GM04504 (cell line): ENCODE measurements at regions not wholly inside any gene's neighbourhood (a gene's known extent, or its start where the extent isn't known, plus 50 kb on each side); places are given as distances from the start of the nearest gene placed in this dataset.

ENCODE experiments used
- DNase-seq: peaks from one replicate; pipeline ENCODE4 v3.0.0-alpha.2; 2012; ENCODE audit warnings: low read depth

DNA sequence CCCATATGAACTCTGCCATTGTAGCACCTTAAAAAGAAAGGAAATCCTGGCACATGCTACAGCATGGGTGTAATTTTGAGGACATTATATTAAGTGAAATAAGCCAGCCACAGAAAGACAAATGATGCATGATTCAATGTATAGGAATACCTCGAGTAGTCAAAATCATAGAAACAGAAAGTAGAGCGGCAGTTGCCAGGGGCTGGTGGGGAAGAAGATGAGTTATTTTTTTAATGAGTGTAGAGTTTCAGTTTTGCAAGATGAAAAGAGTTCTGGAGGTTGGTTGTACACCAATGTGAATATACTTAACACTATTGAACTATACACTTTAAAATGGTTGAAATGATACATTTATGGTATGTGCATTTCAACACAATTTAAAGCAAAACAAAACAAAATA lies 133.0 kb downstream of the ZDHHC21 start:
- DNase-seq: no peak

DNA sequence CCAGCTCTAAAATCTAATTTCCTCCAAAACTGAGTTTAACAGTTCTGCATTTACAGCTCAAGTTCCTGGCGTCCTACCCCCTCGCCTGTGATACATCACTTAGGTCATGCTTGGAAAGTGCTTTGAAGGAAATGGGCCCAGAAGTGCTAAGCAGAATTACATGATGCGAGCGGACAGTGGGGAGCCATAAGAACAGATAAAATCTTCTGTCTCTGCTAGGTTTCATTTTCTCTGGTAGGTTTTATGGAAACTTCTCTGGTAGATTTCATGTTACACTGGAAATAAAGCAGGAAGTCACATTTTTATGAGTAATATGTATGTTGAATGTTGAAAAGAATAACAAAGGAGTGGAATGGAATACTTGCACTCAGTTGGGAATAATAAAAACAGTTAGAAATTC lies 138.3 kb downstream of the ZDHHC21 start:
- DNase-seq: no peak

DNA sequence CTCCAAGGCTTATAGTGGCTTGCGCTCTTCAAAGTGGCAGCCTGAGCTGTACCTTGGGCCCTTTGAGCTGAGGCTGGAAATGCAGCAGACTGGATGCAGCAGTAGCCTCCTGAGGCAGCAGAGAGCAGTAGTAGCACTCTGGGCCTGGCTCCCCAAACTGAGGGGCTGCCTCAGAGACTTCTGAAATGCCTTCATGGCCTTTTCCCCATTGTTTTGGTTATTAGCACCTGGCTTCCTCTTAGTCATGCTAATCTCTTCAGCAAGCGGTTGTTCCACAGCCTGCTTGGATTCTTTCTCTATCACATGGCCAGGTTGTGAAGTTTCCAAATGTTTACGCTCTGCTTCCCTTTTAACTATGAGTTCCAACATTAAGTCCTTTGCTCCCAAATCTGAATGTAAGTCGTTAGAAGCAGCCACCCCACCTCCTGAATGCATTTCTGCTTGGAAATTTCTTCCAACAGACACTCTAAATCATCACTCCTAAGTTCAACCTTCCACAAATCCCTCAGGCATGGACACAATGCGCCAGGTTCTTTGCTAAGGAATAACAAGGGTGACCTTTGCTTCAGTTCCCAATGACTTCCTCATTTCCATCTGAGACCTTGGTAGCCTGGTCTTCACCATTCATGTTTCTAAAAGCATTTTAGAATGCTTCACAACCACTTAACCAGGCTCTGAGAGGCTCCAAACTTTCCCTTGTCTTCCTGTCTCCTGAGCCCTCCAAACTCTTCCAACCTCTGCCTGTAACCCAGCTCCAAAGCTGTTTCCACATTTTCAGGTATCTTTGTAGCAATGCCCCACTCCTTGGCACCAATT lies 145.8 kb downstream of the ZDHHC21 start:
- no peak for DNase-seq

DNA sequence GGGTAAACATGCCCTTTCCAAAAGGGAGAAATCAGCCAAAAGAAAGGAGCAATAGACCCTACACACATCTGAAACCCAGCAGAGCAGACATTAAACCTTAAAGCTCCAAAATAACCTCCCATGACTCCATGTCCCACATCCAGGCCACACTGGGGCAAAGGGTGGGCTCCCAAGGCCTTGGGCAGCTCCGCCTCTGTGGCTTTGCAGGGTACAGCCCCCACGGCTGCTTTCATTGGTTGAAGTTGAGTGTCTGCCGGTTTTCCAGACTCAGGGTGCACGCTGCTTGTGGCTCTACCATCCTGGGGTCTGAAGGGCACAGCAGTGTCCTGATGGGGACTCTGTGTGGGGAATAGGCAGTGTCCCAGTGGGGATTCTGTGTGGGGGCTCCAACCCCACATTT lies 146.5 kb downstream of the ZDHHC21 start:
- no peak for DNase-seq

DNA sequence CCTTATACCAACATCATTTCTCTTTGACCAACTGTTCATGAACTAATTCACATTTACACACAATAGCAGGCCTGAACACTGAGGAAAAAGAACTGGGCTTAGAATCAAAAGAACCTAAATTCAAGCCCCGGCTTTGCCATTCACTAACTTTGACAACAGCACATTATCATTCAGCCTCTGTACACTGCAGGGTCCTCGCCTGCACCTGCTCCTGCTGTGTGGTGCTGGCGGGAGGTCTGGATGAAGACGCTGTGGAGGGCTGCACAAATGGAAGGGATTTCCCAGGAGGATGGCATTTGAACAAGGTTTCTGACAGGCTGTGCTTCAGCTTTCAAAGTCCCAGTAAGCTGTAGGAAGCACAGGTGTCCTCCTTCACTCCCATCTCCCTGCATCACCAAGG lies 151.2 kb downstream of the ZDHHC21 start:
- no peak for DNase-seq

DNA sequence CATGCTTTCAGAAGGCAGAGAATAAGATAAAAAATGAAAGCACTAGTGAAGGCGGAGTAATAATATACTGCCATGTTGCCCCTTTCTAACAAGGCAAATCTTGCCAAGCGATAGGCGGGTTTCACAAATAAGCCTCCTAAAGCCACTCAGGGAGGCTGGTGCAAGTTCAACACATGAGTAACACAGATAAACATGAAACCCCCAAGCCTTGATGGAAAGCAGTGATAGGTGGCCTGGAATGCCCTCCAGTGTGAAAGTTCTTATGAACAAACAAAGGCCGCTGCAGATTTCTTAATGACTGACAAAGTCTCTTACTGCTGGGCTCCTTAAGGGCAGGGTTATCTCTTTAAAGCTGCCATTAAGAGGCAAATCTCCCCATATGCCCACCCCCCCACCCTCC lies 154.7 kb downstream of the ZDHHC21 start:
- no peak for DNase-seq

DNA sequence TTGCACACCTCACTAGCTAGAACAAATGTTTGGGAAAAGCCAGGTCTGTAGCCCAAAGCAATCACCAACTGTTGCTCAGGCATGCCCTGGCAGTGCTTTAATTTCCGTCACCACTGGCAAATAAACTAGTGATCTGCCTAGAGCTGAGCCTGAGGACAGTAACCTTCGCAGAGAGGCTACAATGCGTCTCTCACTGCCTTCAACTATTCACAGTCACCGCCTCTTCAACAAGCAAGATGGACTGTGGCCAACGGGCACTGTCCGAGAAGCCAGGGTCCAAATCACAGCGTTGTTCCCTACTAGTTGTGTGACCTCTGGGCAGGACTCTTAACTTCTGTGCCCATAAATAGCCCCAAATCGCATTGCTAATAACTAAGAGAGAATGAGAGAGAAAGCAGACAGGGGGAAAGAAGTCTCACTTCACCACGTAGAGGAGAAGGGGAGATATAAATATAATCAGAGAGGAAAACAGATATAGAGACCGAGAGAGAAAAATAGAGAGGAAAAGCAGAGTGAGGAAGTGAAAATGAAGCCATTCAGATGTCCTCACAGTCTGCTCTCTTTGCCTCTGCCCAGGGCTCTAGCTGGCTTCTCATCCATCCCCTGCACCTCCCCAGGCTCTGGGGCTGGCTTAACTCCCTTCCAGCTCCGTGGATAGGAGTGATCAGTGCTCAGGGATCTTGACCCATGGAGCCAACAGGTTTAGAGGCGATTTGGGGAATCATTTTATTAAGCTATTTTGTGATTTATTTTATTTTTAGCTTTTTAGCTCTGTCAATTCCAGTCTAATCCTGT lies 157.9 kb downstream of the ZDHHC21 start:
- DNase-seq: no peak

DNA sequence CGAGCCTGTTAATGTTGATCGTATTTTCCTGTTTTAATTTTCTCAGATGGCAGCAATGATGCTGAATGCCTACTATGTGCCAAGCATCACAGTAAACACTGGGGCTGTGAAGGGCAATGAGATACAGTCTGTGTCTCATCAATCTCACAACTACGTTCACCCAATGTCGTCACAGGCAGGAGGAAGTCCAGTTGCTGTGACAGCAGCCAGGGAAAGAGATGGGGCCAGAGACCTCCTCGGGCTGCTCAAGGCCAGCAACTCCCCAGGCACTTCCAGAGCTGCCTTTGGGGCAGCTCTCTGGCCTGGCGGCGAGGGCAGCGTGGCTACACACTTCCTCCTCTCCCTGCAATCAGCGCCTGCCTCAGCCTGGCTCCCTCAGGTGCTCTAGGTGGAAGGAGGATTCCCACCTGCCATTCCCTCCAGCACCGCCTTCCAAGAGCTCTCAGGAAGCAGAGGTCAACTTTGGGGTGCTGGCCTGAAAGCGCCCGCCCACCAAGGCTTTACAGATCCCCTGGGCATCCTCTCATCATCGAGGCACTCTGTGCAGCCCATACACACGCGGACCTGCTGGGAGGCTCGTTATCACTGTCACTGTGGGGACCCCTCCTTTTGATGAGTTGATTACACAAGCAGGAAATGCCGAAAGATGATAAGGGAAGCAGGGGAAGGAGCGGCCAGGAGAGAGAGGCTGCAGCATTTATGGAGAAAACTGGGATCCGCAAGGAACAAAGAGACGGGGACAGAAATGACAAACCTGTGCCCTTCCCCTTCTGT lies 159.2 kb downstream of the ZDHHC21 start:
- DNase-seq: no peak

DNA sequence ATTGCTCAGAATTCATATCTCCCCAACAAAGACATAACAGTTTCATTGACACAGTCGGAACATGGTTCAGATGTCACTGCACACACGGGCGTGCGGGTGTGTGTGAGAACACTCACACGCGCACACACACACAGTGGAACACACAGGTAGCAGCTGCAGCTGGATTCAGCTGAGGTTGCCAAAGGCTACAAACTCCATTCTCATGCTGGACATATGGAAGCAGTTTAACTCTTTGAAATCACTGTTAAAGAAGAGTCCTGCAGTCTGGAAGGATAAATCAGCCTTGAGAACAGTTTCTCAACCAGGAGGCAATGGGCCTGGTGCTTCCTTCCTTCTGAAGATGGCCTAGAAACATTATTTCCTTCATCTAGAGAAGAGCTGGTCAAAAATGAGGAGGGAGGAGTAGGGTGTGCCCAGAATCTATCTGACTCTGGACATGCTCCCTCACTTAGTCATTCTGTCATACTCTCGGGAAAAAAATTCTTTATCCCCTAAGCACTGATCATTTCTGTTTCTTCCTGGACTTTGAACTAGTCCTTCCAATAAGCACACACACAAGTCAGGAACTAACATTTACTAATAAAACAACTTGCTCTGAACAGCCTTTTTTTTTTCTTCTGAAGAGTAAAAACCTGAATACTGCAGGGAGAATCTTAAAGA lies 160.6 kb downstream of the ZDHHC21 start:
- no peak for DNase-seq

DNA sequence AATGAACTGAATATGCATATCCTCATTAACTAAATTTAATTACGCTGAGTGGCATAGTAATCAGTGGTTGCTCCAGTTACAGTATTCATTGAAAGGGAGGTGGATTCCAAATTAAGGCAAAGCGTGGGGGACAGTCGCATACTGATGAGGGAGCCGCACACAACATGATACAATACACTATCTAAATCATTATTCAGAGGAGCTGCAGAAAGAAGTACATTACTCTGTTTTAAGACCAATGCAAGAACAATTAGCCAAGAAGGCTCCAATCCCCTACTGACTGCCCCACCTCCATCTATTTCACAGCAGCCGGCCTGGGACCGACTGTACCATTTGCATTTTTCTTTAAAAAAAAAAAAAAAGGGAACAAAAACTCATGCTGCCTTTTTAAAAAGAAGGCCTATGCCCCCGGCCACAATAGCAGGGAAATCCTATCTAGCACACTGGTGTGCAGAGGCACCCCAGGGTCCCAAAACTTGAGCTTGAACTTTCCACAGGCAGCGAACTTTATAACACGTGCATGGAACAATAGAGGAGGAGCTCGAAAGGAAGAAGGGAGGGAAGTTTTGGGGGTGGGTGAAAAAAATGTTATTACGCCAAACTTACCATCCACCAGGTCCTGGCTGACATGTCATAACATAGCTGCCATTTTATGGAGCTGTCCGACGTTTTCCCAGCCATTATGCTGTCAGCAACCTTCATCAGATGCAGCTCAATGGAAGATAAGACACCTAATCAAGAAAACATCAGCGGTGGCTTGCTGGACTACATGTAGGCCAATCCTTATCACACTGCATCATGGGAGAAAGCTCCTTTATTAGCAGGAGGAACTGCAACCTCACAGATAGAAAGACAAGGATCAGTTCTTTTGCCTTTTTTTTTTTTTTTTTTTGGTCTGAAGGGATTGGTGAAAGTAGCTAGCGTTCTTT lies 161.6 kb downstream of the ZDHHC21 start:
- DNase-seq: no peak

DNA sequence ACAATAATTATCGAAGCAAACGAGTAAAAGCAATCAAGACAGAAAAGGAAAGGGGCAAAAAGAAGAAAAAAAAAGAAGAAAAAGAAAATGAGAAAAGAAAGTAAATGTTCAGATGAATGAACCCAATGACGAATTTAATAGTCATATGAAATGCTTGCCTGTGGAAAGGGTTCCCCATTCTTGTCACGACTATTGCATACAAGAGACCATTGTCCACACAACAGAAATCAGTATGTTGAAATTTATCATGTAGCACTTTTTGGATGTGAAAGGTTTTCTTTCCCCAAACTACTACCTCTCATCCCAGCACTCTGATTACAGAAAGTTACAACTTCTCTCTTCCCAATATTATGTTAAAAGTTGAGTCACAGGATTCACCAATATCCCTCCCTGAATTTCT lies 162.4 kb downstream of the ZDHHC21 start:
- no peak for DNase-seq

DNA sequence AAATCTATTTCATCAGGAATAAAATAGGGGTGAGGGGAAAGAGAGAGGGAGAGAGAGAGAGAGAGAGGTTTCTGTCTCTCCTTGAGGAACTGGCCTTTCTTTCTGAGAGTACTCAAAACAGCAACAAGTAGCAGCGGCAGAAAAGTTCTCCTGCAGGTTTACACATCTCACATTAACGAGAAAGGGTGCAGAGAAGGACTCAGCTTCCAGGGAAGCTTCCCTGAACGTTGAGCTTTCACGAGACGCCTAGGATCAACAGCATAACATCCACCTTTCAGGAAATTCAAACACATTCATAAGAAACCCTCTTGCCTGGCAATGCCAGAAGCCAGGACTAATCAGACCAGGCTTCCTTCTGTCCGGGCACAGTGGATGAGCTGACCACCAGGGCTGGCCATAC lies 162.9 kb downstream of the ZDHHC21 start:
- DNase-seq: no peak

DNA sequence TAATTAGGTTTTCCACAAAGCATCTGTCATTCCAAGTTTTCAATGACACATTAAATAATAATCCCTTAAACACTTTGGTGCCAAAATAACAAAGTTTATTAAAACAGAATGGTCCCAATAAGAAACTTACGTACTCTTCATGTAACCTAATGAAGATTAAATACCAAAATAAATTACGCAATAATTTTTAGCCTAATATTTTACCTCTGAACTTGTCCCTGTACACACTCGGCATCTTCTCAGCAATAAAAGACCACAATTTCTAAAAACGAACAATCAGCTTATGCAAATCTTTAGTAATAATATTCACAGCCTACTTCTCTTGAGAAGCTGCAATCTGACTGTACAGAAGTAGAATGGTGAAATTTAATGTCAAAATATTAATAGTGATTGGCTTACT lies 163.6 kb downstream of the ZDHHC21 start:
- no peak for DNase-seq

DNA sequence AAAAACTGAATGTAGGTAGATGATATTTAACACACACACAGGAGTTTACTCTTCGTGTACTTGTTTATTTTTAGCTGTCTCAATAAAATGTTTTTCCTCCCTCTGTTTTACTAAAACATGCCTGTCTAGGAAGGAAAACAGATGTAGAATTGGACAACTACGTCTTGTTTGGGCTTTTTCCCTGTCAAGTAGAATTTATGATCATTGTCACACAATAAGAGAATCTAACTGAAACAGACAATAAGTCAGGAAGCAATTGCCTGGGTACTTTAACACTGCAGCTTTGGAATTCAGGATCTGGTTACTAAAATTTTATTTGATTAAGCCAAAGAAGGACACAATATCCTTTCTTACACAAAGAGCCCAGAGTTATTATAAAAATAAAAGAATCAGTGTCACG lies 164.2 kb downstream of the ZDHHC21 start:
- no peak for DNase-seq

DNA sequence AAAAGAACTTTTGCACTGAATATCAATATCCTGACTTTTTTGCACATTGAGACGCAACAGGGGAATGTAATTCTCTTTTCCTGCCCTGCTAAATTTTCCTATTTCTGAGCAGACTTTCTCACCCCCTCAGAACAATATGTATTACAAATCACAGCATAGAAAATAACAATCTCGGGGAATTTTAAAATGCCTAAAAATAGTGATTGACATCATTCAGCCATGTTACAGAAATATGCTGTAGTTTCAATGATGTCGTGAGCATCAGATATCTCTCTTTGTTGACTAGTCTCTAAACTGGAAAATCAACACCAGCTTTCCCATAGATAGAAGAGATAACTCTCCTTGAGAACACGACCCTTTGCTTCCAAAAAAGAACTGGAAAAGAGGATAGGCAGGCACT lies 166.7 kb downstream of the ZDHHC21 start:
- no peak for DNase-seq

DNA sequence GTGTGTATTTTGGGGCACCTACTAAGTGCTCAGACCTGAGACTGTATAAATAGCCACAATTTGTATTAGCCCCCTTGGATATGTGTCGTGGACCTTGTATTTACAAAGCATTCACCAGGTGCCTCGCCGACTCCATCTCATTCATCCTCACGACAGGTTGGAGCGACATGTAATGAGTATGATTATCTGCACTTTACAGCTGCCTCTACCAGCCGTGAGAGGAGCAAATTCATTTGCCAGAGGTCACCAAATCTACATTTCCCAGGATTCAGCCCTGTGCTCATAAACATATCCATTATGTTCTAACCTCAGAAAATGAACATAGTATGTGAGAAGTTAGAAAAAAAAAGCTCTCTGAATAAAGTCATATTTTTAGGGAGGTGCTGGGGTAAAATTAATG lies 167.4 kb downstream of the ZDHHC21 start:
- DNase-seq: no peak

DNA sequence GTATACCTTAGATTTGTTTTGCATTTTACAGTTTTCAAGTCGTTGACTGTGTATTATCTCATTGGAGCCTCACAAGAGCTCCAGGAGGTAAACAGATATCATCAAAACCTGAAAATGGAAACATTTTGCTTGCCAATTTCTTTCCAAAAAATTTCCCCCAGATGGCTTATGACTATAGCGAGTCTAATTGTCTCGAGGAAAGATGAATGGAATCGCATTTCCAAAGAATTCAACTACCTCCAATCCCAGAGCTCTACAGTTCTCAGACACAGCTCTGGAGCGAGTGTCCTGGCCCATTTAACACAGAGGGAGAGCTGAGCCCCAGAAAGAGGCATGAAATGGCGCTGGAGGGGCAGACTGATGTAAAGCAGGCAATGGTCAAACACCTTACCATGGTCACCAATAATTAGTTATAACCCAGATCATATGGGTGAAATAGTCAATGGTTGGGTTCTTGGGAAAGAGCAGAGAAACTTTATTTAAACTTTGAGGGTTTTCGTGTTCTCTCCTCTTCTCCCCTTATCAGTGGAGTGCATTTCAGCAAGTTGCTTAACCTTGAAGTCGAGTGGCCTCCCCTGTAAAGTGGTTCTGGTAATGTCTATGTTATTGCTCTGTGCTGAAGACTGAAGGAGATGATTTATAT lies 168.2 kb downstream of the ZDHHC21 start:
- DNase-seq: no peak

DNA sequence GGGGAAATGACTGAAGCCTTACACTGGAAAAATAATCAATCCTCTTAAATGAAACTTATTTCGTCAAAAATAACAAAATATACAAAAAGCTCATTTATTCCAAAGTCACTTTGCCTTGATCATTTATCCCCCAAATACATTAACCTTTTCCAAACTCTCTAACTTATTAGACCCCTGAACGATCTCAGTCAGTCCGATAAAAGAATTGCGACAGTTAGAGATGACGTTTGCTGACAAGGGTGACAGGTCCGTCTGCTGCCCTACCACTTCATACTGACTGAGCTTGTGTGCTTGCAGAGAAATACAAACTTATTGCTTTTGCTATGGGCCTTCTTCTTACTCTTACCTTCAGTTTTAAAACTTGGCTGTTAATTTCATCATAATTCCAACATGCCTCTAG lies 169.7 kb downstream of the ZDHHC21 start:
- DNase-seq: no peak

DNA sequence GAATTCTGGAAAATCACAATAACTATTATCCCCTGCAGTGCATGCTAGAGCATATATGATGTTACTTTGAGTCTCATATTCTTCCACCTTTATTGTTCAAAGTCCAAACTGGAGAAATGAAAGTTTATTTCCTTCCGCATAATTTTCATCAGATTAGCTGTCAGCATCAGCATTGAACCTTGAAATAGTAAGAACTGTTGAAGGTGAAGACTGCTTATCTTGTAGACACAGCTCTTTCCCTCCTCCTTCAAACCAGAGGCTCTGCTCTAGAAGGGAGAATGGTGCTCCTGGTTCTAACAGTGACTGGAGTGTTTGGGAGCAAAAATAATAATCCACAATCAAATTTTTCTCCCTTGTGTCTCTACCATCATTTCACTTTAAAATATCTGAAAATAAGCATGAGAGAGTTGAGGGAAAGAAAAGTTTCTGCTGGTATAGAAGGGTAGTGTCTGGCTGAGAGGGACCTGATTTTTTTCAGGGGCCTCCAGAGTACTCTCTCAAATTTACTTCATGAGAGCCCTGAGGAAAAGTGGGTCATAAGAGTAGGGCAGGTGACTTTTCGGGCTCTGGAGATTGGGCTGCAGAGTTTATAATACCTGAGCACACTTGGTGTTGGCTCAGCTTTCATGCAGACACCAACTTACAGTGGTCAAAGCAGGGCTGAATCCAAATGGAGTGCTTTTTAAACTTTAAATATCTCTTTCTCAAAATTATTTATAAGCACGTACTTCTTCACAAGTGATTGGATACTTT lies 170.4 kb downstream of the ZDHHC21 start:
- DNase-seq: no peak

DNA sequence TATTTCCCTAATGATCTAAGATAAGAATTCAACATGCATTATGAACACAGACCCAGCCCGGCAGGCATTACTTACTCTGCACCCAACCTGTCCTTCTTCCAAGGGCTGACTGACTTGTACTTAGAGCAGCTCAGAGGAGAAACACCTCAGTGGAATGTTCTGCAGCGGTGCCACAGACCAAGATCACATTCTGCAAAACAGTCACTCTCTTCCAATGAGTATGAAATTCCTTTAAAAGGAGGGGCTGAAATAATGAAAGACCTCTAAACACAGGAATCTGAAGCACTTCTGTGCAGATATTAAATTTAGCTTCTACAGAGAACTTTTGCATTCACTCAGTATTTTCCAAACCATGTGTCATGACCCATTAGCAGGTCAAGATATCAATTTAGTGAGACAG lies 172.9 kb downstream of the ZDHHC21 start:
- DNase-seq: no peak
